Activated naive CD8-positive, alpha-beta T cell treated with anti-CD3 and anti-CD28 coated beads, Interleukin-2, amount 10 ng/mL, durations not matched to agents 7 days and 5 days (primary cell): ENCODE measurements at regions not wholly inside any gene's neighbourhood (a gene's known extent, or its start where the extent isn't known, plus 50 kb on each side); places are given as distances from the start of the nearest gene placed in this dataset.
"Not testable (repeated sequence)": the region's sequence is repeated elsewhere in the genome, so short reads cannot be mapped to it uniquely, and the experiment has no call there.

Experiments
- ATAC-seq: fragments of 150-1000 bp; cut with Tn5 transposase; one replicate; pipeline ENCODE4 v1.10.0; 2021; ENCODE audit warnings: low read depth, moderate library complexity
- POLR2A ChIA-PET: fragments of 350-600 bp; sonication (Branson Sonifier 250); formaldehyde crosslinking; loops from one replicate; lab custom pipeline; 2021; ENCODE audit warnings: antibody characterized with exemption; lab: Charles Lee
- DNase-seq: peaks from one replicate; pipeline ENCODE4 v3.0.0; 2021
- H3K27ac Mint-ChIP-seq: one replicate; pipeline ENCODE4 v1.8.0; 2022; ENCODE audit warnings: mild to moderate bottlenecking, mixed read lengths
- H3K27me3 Mint-ChIP-seq: one replicate; pipeline ENCODE4 v1.8.0; 2022; ENCODE audit warnings: mild to moderate bottlenecking, moderate library complexity, mixed read lengths
- H3K36me3 Mint-ChIP-seq: one replicate; pipeline ENCODE4 v1.8.0; 2021; ENCODE audit warnings: mild to moderate bottlenecking, mixed read lengths
- H3K4me1 Mint-ChIP-seq: one replicate; pipeline ENCODE4 v1.8.0; 2021; ENCODE audit warnings: mixed read lengths
- H3K4me3 Mint-ChIP-seq: one replicate; pipeline ENCODE4 v1.8.0; 2022; ENCODE audit warnings: mild to moderate bottlenecking, moderate library complexity, mixed read lengths
- H3K9me3 Mint-ChIP-seq: one replicate; pipeline ENCODE4 v1.8.0; 2021; ENCODE audit warnings: mixed read lengths

- Mint-ChIP-seq H3K36me3 (no peaks in the 10 kb centered on the region), H3K4me3 (no peak overlapping the region), H3K27ac (no peak overlapping the region), H3K4me1 (peaks cover 2% of the 10 kb centered on the region), H3K9me3 (peaks cover 4% of the 10 kb centered on the region), H3K27me3 (peaks cover 12% of the 10 kb centered on the region)
- no peak for ATAC-seq
- DNase-seq: peak; percentile 10
- POLR2A ChIA-PET: no interaction called here
Observed at GRCh38 chr4:3615386-3616286, 83.4 kb upstream of the LRPAP1 start.

GRCh38 chr4:3614731-3614980 lies 82.4 kb upstream of the LRPAP1 start:
- no peaks in the 10 kb centered on the region for H3K36me3 Mint-ChIP-seq
- no peaks in the 10 kb centered on the region for H3K4me1 Mint-ChIP-seq
- no peak overlapping the region for H3K27ac Mint-ChIP-seq
- POLR2A ChIA-PET: no interaction called here
- no peak for DNase-seq
- H3K4me3 Mint-ChIP-seq: no peak overlapping the region
- peaks cover 7% of the 10 kb centered on the region for H3K9me3 Mint-ChIP-seq
- no peak for ATAC-seq
- peaks cover 12% of the 10 kb centered on the region for H3K27me3 Mint-ChIP-seq

- Mint-ChIP-seq H3K4me3 (no peak overlapping the region), H3K9me3 (peaks cover 8% of the 10 kb centered on the region), H3K4me1 (no peaks in the 10 kb centered on the region), H3K27me3 (peaks cover 10% of the 10 kb centered on the region), H3K36me3 (no peaks in the 10 kb centered on the region), H3K27ac (no peak overlapping the region)
- ATAC-seq (no peak), DNase-seq (no peak)
- POLR2A ChIA-PET: no interaction called here
Observed at GRCh38 chr4:3613967-3614730, 81.9 kb upstream of the LRPAP1 start.

DNA sequence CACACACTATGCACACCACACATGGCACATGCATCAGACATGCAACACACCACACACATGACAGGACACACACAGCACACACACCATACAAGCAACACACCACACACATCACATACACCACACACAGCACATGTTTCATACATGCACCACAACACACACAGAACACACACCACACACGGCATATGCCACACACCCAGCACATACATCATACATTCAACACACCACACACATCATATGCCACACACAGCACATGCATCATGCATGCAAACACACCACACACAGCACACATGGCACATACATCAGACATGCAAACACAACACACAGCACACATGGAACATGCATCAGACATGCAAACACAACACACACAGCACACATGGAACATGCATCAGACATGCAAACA lies 80.7 kb upstream of the LRPAP1 start:
- no peaks in the 10 kb centered on the region for H3K4me1 Mint-ChIP-seq
- no peak for DNase-seq
- POLR2A ChIA-PET: no interaction called here
- H3K27me3 Mint-ChIP-seq: peaks cover 3% of the 10 kb centered on the region
- ATAC-seq: no peak
- no peak overlapping the region for H3K4me3 Mint-ChIP-seq
- H3K9me3 Mint-ChIP-seq: peaks cover 8% of the 10 kb centered on the region
- H3K27ac Mint-ChIP-seq: peak overlapping the region; percentile 11
- H3K36me3 Mint-ChIP-seq: no peaks in the 10 kb centered on the region

GRCh38 chr4:3612281-3612680 lies 80.1 kb upstream of the LRPAP1 start:
- ATAC-seq (no peak), DNase-seq (peak; percentile 10)
- H3K36me3 Mint-ChIP-seq: no peaks in the 10 kb centered on the region
- no peak overlapping the region for H3K27ac Mint-ChIP-seq
- POLR2A ChIA-PET: no interaction called here
- H3K4me3 Mint-ChIP-seq: no peak overlapping the region
- peaks cover 8% of the 10 kb centered on the region for H3K9me3 Mint-ChIP-seq
- no peaks in the 10 kb centered on the region for H3K27me3 Mint-ChIP-seq
- H3K4me1 Mint-ChIP-seq: no peaks in the 10 kb centered on the region

DNA sequence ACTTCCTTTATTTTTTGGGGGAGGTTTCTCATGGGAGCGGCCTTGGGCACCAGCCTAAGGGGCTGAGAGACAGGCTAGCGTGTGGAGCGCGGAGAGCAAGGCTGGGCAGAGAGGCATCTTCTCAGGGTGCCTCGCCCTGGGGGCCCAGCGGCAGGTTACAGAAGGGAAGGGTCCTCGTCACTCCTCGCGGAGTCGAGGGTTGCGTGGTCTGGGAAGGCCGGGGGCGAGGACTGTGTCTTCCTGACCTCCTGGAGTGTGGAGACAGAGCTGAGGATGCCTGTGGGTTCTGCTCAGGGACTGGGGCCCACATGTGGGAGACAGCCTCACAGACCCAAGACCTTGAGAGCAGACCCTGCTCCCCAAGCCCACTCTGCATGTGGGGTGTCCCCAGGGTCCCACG lies 79.6 kb upstream of the LRPAP1 start:
- no peak overlapping the region for H3K27ac Mint-ChIP-seq
- no peaks in the 10 kb centered on the region for H3K4me1 Mint-ChIP-seq
- peaks cover 8% of the 10 kb centered on the region for H3K9me3 Mint-ChIP-seq
- DNase-seq: peak; percentile 19
- POLR2A ChIA-PET: no interaction called here
- ATAC-seq: no peak
- H3K4me3 Mint-ChIP-seq: no peak overlapping the region
- H3K36me3 Mint-ChIP-seq: no peaks in the 10 kb centered on the region
- H3K27me3 Mint-ChIP-seq: no peaks in the 10 kb centered on the region

GRCh38 chr4:3610851-3611250 lies 78.6 kb upstream of the LRPAP1 start:
- DNase-seq, ATAC-seq, H3K27ac Mint-ChIP-seq, H3K4me3 Mint-ChIP-seq, H3K4me1 Mint-ChIP-seq, H3K9me3 Mint-ChIP-seq, H3K27me3 Mint-ChIP-seq, H3K36me3 Mint-ChIP-seq, POLR2A ChIA-PET: not testable (repeated sequence)

- H3K4me1 Mint-ChIP-seq, H3K4me3 Mint-ChIP-seq, H3K27me3 Mint-ChIP-seq, ATAC-seq, POLR2A ChIA-PET, DNase-seq, H3K9me3 Mint-ChIP-seq, H3K36me3 Mint-ChIP-seq, H3K27ac Mint-ChIP-seq: not testable (repeated sequence)
Observed at GRCh38 chr4:3609905-3610304, 77.7 kb upstream of the LRPAP1 start.

- ATAC-seq (no peak), DNase-seq (peak; percentile 10)
- Mint-ChIP-seq H3K9me3 (peaks cover 6% of the 10 kb centered on the region), H3K36me3 (no peaks in the 10 kb centered on the region), H3K27me3 (no peaks in the 10 kb centered on the region), H3K4me1 (no peaks in the 10 kb centered on the region), H3K27ac (no peak overlapping the region), H3K4me3 (no peak overlapping the region)
- POLR2A ChIA-PET: no interaction called here
Observed at GRCh38 chr4:3607690-3608552, 75.7 kb upstream of the LRPAP1 start.

DNA sequence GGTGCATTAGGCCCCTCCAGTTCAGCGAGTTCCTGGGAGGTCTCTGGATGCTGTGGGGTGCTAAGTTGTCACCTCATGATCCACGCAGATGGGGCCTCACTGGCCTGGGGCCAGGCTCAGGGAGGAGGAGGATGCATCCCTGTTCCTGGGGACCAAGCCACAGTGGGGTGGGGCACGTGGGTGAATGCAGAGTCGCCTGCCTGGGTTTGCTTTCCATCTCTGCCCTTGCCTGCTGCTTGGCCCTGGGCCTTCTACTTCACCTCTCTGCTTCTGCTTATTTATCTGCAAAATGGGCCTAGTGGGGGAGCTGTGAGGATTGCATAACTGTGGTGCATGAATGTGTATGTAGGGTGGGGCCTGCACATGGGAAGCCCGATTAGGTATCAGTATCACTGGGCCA lies 74.6 kb upstream of the LRPAP1 start:
- POLR2A ChIA-PET, H3K27ac Mint-ChIP-seq, H3K9me3 Mint-ChIP-seq, H3K27me3 Mint-ChIP-seq, H3K4me1 Mint-ChIP-seq, H3K36me3 Mint-ChIP-seq, H3K4me3 Mint-ChIP-seq: not testable (repeated sequence)
- ATAC-seq (peak; percentile 33), DNase-seq (peak; percentile 21)

- not testable (repeated sequence) for H3K9me3 Mint-ChIP-seq, H3K27ac Mint-ChIP-seq, ATAC-seq
Observed at GRCh38 chr4:3606271-3606670, 74.0 kb upstream of the LRPAP1 start.

GRCh38 chr4:3605491-3605890 lies 73.3 kb upstream of the LRPAP1 start:
- H3K4me3 Mint-ChIP-seq: no peak overlapping the region
- ATAC-seq (no peak), DNase-seq (peak; percentile 21)
- H3K27me3 Mint-ChIP-seq: no peaks in the 10 kb centered on the region
- H3K36me3 Mint-ChIP-seq: no peaks in the 10 kb centered on the region
- no peak overlapping the region for H3K27ac Mint-ChIP-seq
- POLR2A ChIA-PET: no interaction called here
- H3K9me3 Mint-ChIP-seq: peaks cover 6% of the 10 kb centered on the region
- H3K4me1 Mint-ChIP-seq: no peaks in the 10 kb centered on the region

More at GRCh38 chr4:3606271-3606670, 74.0 kb upstream of the LRPAP1 start:
- DNase-seq, POLR2A ChIA-PET, H3K36me3 Mint-ChIP-seq, H3K4me3 Mint-ChIP-seq, H3K4me1 Mint-ChIP-seq, H3K27me3 Mint-ChIP-seq: not testable (repeated sequence)

- DNase-seq, ATAC-seq, POLR2A ChIA-PET, H3K9me3 Mint-ChIP-seq, H3K36me3 Mint-ChIP-seq, H3K4me1 Mint-ChIP-seq, H3K27ac Mint-ChIP-seq, H3K4me3 Mint-ChIP-seq, H3K27me3 Mint-ChIP-seq: not testable (repeated sequence)
Observed at GRCh38 chr4:3602886-3603645, 70.8 kb upstream of the LRPAP1 start.
